KBM-7 (cell line): ENCODE measurements at regions not wholly inside any gene's neighbourhood (a gene's known extent, or its start where the extent isn't known, plus 50 kb on each side); places are given as distances from the start of the nearest gene placed in this dataset.
"Not testable (repeated sequence)": the region's sequence is repeated elsewhere in the genome, so short reads cannot be mapped to it uniquely, and the experiment has no call there.

ENCODE experiments used
- DNase-seq: peaks from one replicate; pipeline ENCODE4 v3.0.0-alpha.2; 2015
- in situ Hi-C: fragments of 300-500 bp; cut with MboI; formaldehyde crosslinking; loops from 2 replicates; pipeline ENCODE4 v1.14.3; 2020; ENCODE audit warnings: low sequenced_read_pairs, low pct_unique_long_range_greater_than_20kb, mixed read lengths

DNA sequence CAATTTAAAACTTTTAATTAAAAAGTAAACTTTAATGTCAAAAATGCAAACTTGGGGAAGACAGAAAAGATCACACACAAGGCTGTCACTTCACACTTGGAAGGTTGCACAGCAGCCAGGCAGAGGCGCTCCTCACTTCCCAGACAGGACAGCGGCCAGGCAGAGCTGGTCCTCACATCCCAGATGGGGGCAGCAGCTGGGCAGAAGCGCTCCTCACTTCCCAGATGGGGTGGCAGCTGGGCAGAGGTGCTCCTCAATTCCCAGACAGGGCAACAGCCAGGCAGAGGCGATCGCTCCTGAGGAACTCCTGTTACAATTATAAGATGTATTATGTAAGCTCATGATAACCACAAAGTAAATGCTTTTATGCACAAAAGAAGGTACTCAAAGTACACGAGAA lies 1181.1 kb downstream of the SLITRK5 start:
- DNase-seq, in situ Hi-C loops: not testable (repeated sequence)

DNA sequence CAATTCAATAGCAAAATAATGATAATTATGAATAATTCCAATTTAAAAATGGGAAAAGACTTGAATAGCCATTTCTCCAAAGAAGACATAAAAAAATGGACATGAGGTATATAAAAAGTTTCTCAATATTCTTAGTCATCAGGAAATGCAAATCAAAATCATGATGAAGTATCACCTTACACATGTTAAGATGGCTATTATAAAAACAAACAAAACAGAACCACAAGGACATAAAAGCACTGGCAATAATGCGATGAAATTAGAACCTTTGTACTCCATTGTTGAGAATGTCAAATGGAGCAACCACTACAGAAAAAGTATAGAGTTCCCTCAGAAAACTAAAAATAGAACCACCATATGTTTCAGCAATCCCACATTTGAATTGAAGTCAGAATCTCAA lies 1186.1 kb downstream of the SLITRK5 start:
- in situ Hi-C loops = no loop called here
- no peak for DNase-seq

DNA sequence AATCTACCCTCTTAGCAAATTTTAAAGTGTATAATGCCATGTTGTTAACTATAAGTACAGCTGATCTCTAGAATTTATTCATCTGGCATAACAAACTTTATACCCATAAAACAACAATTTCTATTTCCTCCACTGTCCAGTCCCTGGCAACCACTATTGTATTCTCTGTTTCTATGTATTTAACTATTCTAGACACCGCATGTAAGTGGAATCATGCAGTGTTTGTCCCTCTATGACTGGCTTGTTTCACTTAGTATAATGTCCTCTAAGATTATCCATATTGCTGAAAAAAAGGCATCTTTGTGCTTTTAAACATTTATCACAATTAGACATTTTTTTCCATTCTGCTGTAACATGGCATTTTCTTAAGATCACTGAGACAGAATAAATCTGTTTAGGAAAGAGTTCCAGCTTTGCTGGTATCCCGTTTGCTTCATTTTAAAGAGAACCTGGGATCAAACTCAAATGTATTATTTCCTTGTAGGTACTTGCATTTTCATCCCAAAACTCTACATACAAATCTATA lies 1191.0 kb downstream of the SLITRK5 start:
- in situ Hi-C loops = no loop called here
- DNase-seq = no peak

DNA sequence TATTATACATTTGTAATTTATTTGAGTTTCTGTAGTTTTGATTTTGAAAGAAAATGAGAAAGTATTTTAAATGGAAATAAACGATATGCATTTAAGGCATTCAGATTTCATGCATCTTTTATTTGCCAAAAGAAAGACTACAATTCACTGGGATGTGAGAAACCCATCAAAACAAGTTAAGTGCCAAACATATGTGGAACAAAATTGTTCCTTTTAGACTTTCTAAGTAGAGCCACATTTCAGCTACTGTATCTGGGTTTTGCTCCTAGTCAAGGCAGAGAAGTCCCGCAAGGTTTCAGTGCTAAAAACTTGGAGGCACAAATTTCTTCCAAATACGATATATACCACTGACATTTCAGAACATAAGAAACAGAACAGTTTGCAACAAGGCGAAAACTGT lies 1191.9 kb downstream of the SLITRK5 start:
- in situ Hi-C loops = no loop called here
- no peak for DNase-seq

DNA sequence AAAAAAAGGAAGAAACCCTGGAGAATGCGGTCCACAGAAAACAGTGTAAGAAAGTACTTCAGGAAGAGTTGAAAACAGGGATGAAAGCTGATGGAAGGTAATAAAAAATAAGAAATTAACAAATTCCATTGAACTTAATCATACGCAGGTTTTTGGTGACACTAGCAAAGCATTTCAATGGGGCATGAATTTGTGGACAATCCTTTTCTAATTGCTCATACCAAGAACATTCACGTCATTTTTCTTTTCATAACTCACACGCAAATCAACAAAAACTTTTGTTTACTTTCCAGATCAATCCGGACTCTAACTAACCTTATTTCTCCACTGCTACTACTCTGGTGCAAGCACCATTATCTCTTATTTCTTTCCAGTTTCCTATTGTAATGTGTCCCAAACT lies 1195.0 kb downstream of the SLITRK5 start:
- in situ Hi-C loops = no loop called here
- DNase-seq = no peak

DNA sequence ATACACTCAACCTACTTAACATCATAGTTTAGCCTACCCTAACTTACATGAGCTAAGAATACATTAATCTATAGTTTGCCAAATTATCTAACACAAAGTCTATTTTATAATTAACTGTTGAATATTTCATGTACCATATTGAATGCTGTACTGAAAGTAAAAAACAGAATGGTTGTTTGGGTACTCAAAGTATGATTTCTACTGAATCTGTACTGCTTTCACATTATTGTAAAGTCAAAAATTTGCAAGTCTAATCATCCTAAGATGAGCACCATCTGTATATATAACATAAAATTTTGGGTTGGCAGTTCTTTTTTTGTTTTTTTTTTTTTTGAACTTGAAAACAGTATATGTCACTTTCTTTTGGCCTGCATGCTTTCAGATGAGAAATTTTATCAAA lies 1212.6 kb downstream of the SLITRK5 start:
- no peak for DNase-seq
- in situ Hi-C loops = no loop called here

DNA sequence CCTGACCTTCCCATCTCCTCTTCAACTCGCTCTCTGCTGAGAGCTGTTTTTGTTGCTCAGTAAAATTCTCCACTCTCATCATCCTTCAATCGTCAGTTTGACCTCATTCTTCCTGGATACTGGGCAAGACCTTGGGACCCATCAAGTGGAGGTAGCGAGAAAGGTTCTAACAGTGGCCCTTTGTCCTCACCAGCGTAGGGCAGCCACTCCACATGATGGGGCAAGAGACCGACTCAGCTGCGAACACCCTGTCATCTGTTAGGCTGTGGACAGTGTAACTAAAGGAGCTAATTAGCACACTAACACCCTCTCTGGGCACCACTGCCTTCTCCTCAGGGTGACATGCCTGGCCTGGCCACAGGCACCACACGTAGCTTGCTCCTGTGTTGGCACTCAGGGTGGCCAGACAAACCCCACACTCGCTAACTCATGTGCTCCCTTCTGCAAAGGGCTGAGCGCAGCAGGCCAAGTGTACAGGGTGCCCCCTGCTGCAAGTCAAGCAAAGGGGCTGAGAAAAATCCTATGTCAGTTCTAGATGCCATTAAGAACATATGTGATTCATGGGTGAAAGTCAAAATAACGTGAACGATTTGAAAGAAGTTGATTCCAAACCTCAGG lies 1216.0 kb downstream of the SLITRK5 start:
- in situ Hi-C loops = no loop called here
- no peak for DNase-seq

DNA sequence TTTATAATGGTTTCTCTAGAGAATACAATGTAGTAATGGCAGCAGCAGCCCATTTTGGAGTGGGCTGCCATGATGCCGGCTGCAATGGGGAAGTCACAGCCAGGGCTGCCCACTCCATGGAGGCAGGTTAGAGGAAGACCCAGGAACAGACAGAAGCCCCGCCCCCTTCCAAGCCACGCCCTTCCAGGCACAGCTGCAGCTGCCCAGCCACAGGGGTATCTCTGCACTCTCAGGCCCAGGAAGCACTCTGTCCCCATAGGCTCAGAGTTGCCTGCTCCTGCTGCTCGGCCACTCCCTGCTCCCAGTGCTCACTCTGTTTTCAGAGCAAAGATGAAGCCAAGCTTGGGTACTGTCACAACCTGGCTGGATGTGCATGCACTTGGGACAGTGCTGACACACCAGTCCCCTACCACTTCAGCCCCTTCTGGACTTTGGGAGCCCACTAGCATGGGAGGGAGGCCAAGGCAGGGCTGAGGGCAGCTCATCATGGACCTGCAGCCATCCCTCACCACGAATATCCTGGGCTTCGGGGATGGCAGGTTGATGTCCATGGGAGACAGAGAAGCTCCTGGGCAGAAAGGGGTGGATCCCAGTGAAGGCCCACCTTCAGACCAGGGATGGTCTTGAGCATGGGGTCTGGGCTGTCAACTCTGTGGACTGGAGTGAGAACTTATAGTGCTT lies 1224.2 kb downstream of the SLITRK5 start:
- in situ Hi-C loops = no loop called here
- DNase-seq = peak; percentile 3

DNA sequence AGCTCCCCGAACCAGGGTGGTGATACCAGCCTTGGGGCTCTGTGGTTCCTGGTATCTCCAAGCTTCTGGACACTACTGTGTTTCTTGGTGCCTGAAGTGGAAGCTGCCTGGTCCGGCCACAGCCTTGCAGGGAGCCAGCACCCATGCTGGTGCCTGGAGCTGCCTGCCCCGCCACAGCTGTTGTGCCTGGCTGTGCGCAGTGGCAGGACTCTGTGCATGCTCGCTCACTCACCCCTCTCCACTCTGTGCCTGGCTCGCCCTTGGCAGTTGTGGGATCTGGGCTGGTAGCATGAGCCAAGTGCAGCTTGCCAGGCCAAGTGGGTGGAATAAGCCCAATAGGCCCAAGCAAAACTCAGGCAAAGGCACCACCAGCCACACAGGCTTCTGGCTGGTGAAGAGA lies 1225.3 kb downstream of the SLITRK5 start:
- in situ Hi-C loops = no loop called here
- DNase-seq = no peak

DNA sequence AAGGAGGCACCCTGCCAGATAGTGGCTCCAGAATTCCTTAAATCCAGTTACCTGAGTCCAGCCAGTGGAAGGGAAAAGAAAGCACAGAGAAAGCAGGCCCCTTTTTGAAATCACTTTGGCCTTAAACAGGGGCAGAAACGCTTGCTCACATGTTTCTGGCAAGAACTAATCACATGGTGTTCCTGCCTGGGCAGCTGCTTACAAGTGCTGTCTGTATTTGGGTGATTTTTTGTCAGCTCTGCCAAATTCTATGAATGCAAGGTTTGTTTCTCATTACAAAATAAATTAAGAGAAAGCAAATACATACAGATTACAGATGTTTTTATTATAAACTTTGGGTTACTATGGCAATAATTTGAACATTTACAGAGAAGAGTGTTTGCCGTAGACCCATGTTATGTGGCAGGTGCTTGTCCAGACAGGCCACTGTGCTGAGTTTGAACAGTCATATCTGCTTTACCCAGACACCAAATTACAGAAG lies 1237.8 kb downstream of the SLITRK5 start:
- in situ Hi-C loops = no loop called here
- no peak for DNase-seq

DNA sequence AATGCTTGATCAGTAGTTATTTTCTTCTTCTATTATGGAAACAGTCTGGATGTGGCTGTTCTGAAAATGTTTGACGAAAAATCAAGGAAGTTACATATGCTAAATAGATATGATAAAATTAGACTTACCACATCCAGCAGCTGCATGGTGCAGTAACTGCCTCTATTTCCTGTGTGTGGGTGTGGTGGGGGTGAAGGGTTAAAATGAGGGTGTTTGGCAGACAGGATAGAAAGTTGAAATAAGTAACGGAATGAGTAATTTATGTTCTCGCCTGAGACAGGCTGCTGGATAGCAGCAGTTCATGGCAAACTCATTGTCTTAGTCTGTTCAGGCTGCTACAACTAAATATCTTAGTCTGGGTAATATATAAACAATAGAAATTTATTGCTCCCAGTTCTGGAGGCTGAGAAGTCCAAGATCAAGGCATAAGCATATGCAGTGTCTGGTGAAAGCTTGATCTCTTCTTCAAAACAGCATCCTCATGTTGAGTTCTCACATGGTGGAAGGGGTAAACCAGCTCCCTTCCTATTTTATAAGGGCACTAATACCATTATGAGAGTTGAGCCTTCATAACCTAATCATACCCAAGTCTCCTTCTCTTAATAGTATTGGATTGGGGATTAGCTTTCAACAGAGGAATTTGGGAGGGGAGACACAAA lies 1248.9 kb downstream of the SLITRK5 start:
- in situ Hi-C loops = no loop called here
- peak; percentile 85 for DNase-seq

DNA sequence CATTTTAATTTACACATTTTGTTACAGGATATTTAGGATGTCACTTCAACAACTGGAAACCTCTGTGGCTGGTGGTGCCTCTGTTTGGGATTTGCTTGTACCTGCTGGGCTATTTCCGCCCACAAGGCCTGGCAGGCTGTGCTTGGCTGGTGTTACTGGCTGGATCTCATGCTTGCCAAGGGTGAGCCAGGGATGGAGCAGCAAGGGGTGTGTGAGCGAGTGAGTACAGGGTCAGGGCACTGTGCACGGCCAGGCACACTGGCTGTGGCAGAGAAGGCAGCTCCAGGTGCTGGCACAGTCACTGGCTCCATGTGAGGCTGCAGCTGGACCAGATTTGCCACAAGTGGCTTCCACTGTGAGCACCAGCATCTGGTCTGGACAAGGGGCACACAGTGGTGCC lies 1254.8 kb downstream of the SLITRK5 start:
- in situ Hi-C loops = no loop called here
- no peak for DNase-seq

DNA sequence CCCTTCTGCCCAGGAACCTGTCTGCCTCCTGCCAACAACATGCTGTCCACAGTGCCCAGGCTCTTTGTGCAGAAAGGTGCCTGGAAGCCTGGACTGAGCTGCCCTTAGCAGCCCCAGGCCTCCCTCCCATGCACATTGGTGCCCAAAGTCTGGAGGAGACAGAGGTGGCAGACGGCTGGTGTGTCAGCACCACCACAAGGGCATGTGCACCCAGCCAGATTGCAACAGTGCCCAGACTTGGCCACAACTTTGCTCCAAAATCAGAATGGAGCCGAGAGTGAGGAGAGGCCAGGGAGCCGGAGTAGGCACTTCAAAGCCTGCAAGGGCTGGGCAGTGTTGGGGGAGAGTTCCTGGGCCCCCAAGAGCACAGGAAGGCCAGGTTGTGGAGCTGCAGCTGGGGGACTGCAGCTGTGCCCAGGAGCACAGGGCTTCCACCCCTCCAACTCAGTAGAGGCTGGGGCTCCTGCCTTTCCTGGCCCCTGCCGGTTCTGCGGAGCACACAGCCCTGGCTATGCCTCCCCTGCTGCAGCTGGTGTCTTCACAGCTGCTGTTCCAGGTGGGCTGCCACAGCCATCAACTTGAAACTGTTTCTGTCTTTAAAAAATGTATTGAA lies 1255.8 kb downstream of the SLITRK5 start:
- no peak for DNase-seq
- in situ Hi-C loops = no loop called here

DNA sequence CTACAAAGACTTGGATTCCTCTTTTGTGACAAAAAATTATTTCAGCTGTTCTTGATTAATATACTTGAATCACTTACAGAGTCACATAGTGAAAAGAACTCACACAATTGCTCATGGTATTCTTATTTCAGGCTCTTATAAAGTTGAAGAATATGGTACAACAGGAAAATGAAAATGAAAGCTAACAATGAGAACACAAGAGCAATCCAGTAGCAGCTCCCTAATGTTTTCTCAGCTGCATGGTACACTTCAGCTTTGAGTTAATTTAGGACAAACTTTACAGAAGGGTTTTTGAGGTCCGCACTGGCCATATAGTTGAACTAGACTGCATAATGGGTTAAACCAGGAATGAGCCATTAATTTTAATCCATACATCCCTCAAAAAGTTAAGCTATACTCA lies 1261.8 kb downstream of the SLITRK5 start:
- no peak for DNase-seq
- in situ Hi-C loops = no loop called here

DNA sequence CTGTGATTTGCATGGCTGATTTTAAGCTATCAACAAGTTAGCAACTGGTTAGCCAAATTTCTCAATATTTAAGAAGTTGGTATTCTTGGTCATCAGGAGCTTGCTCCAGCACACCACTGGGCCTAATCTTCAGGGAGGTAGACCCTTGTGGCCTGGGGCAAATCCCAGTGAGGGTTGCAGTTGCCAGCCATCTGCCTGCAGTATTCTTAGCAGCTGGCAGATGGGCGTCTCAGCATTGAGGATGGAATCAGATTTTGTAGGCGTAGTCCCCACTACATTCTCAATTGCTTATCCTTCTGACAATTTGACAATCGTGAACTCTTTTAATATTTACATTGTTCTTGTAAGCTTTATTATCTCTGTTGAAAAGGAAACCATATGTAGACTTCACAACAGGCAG lies 1266.2 kb downstream of the SLITRK5 start:
- in situ Hi-C loops = no loop called here
- DNase-seq = no peak

DNA sequence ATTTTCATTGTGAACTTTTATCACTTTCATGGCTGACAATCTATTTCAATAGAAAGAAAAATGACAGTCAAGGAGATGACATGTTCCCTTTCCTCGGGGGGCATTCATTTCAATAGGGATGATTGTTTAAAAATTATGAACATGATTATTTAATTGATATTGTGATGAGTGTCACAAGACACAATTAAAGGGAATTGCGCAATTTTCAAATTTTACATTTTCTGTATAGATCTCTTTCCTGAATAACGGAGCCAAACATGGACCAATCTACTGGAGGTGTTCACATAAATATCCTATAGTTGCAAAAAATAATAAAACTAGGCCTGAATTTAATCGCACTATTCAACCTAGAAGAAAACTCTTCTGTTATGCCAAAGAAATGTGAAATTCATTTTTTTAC lies 1274.6 kb downstream of the SLITRK5 start:
- DNase-seq = no peak
- in situ Hi-C loops = no loop called here

DNA sequence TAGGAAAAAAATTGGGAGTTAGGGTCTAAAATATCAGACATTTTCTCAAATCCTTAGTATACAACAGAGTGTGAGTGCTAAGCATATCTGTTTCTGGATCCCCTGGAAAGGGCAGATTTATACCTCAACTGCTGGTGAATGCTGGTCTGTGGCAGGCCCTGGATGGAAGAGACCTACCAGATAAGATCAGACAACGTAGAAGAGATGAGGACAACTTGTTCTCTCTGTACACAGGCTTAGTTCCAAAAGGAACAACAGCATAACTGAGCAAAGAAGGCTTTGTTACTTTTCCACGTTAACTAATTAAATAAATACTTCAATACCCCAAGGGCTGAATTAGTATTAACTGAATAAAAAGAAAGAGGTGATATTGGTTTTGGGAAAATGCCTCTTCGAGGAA lies 1277.3 kb downstream of the SLITRK5 start:
- in situ Hi-C loops = no loop called here
- DNase-seq = no peak

DNA sequence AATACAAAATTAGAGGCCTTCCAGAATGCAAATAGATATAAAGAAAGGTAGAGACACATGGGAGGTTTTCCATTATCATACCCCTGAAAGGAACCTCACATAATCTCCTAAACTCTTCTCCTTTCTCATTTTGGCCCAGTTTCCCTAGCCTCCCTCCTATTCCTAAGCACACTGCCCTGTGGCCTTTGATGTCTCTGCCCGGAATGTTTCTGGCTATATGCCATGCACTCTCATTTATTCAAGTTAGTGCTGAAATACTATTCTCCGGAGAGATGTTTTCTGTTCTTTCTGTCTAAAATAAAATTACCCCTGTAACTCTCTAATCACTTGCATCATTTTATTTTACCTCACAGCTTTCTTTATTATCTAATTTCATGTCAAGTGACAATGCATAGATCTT lies 1287.7 kb downstream of the SLITRK5 start:
- DNase-seq = no peak
- in situ Hi-C loops = no loop called here

DNA sequence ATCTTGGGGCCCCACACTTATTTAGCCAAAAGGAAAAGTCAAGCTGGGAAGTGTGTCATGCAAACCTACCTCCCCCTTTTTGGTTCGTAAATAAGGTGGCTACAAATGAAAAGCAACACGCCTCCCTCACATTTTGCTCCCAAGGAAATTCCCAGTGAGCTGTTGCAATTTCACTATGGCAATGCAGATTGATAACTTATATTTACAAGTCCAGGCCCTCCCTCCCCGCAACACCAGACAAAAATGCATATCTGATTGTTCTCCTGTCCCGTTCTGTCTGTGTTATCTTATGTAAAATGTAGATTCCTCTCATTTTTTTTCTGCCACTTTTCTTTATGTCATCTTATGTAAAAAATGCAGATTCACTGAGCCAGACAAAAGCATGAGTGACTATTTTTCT lies 1305.3 kb downstream of the SLITRK5 start:
- in situ Hi-C loops = no loop called here
- no peak for DNase-seq

DNA sequence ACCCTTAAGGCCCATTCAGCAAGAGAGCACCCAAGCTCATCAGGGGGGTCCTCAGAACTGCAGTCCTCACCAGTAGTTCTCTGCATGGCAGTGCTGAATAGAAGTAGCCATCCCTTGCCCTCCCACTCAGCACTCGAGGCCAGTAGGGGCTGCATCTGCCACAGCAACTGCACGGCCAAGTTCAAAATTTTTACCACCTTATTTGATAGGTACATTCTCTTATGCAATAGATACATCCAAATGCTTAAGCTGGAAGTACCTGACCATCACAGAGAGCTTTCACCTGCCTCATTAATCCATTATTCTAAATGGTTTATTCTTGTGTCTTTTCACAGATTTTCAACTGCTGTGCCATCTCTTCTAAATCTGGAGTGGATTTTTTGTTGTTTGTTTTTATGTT lies 1307.4 kb downstream of the SLITRK5 start:
- in situ Hi-C loops = no loop called here
- DNase-seq = no peak
